Natural killer cell (primary cell): ENCODE measurements at regions not wholly inside any gene's neighbourhood (a gene's known extent, or its start where the extent isn't known, plus 50 kb on each side); places are given as distances from the start of the nearest gene placed in this dataset.

ENCODE experiments used
- ATAC-seq, 3 donors: fragments of 150-1000 bp in 2 of 3; fragments of 200-7000 bp in 1 of 3; cut with Tn5 transposase; 1 replicate in 1 of 3; 2 replicates in 2 of 3; pipeline ENCODE4 v1.10.0; 2021; ENCODE audit warnings: mild to moderate bottlenecking in 2 of 3, moderate library complexity in 2 of 3
- DNase-seq, 2 donors: peaks; one replicate each; pipeline versions ENCODE4 v3.0.0 to v3.0.0-alpha.2; 2013 to 2021; ENCODE audit warnings: mixed read lengths in 1 of 2
- H3K27ac ChIP-seq: one replicate; pipeline ENCODE4 v1.5.1; 2013; ENCODE audit warnings: mild to moderate bottlenecking, low read length
- H3K27me3 ChIP-seq: one replicate; pipeline ENCODE4 v1.6.1; 2013; ENCODE audit warnings: low read length; ENCODE audit not compliant: control insufficient read depth, insufficient read depth
- H3K36me3 ChIP-seq: one replicate; pipeline ENCODE4 v1.6.1; 2013; ENCODE audit warnings: low read length; ENCODE audit not compliant: control insufficient read depth, insufficient read depth
- H3K4me1 ChIP-seq: one replicate; pipeline ENCODE4 v1.6.1; 2013; ENCODE audit warnings: low read length; ENCODE audit not compliant: control insufficient read depth, insufficient read depth
- H3K4me3 ChIP-seq: one replicate; pipeline ENCODE4 v1.5.1; 2013; ENCODE audit warnings: low read length
- H3K9me3 ChIP-seq: one replicate; pipeline ENCODE4 v1.6.1; 2013; ENCODE audit warnings: low read length; ENCODE audit not compliant: control insufficient read depth, insufficient read depth
- H3K27ac Mint-ChIP-seq, 2 donors: one replicate each; pipeline ENCODE4 v1.8.0; 2022; ENCODE audit warnings: mild to moderate bottlenecking in 2 of 2, mixed read lengths in 2 of 2, moderate library complexity in 1 of 2
- H3K27me3 Mint-ChIP-seq, 2 donors: one replicate each; pipeline ENCODE4 v1.8.0; 2022; ENCODE audit warnings: low read depth in 2 of 2, mixed read lengths in 2 of 2
- H3K36me3 Mint-ChIP-seq: one replicate; pipeline ENCODE4 v1.8.0; 2022; ENCODE audit warnings: mixed read lengths
- H3K4me1 Mint-ChIP-seq, 2 donors: one replicate each; pipeline ENCODE4 v1.8.0; 2022; ENCODE audit warnings: mixed read lengths in 2 of 2
- H3K4me3 Mint-ChIP-seq: one replicate; pipeline ENCODE4 v1.8.0; 2022; ENCODE audit warnings: mild to moderate bottlenecking, moderate library complexity, mixed read lengths
- H3K9me3 Mint-ChIP-seq, 2 donors: one replicate each; pipeline ENCODE4 v1.8.0; 2022; ENCODE audit warnings: mixed read lengths in 2 of 2
- WGBS: methylation state at CpG from one replicate; pipeline ENCODE4 v1.1.7; 2013; ENCODE audit warnings: missing lambda C conversion rate; ENCODE audit not compliant: insufficient coverage; 5-methylcytosine and 5-hydroxymethylcytosine counted together
- intact Hi-C: fragments of 100-400 bp; cut with micrococcal nuclease; formaldehyde crosslinking; loops from one replicate; pipeline ENCODE4 v1.14.2; 2022
- TF ChIP-seq, protein P1 (sequence below): fragments of 200-600 bp; IDR thresholded peaks from one replicate; pipeline ENCODE4 v1.8.0; 2022; ENCODE audit warnings: antibody characterized with exemption

DNA sequence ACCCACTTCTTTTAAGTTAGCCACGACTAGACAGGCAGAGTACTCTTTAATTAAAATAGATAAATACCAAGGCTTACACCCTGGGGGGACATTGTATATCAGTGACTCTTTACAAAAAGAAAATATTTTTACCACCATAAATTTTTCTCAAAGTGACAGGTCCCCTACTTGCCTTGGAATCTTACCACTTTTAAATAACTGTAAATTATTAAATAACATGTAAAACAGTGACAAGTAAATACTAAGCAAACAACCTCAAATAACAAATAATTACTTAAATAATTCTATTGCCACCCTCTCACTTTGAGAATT is 116.3 kb downstream of the OGFRL1 start:
- no peaks in the 10 kb centered on the region for H3K27me3 ChIP-seq
- no CpG with 5 or more reads among the region's 1 CpG for WGBS
- ATAC-seq (no peak), DNase-seq (no peak)
- no peaks in the 10 kb centered on the region for H3K36me3 ChIP-seq
- Mint-ChIP-seq H3K4me3 (no peak overlapping the region), H3K9me3 (no peaks in the 10 kb centered on the region), H3K4me1 (no peaks in the 10 kb centered on the region), H3K27ac (no peak overlapping the region), H3K27me3 (peaks cover 0 to 27% of the 10 kb centered on the region in 2 donors), H3K36me3 (no peaks in the 10 kb centered on the region)
- intact Hi-C loops = no loop called here
- no peaks in the 10 kb centered on the region for H3K4me1 ChIP-seq
- no peak overlapping the region for H3K4me3 ChIP-seq
- no peak overlapping the region for H3K27ac ChIP-seq
- no peaks in the 10 kb centered on the region for H3K9me3 ChIP-seq
- TF ChIP-seq, protein P1, sequence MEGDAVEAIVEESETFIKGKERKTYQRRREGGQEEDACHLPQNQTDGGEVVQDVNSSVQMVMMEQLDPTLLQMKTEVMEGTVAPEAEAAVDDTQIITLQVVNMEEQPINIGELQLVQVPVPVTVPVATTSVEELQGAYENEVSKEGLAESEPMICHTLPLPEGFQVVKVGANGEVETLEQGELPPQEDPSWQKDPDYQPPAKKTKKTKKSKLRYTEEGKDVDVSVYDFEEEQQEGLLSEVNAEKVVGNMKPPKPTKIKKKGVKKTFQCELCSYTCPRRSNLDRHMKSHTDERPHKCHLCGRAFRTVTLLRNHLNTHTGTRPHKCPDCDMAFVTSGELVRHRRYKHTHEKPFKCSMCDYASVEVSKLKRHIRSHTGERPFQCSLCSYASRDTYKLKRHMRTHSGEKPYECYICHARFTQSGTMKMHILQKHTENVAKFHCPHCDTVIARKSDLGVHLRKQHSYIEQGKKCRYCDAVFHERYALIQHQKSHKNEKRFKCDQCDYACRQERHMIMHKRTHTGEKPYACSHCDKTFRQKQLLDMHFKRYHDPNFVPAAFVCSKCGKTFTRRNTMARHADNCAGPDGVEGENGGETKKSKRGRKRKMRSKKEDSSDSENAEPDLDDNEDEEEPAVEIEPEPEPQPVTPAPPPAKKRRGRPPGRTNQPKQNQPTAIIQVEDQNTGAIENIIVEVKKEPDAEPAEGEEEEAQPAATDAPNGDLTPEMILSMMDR = no peak

DNA sequence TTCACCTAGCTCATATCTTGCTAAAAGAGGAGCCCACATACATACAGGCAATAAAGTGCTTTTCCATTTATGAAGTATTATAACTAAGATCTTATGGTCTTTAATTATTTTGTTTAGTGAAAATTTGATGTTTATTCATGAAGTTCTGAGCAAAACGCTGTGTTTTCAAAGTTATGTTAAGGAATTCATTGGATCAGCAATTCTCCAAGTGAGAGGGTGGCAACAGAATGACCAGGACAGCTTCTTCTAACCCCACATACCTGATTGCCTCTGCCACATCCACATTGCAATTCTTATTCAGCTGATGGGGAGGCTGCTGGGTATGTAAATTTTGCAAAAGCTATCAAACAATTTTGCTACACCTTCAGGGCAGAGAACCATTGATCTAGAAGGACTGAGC is 116.8 kb downstream of the OGFRL1 start:
- Histone ChIP-seq H3K4me1 (no peaks in the 10 kb centered on the region), H3K36me3 (no peaks in the 10 kb centered on the region), H3K4me3 (no peak overlapping the region), H3K27me3 (no peaks in the 10 kb centered on the region), H3K9me3 (no peaks in the 10 kb centered on the region), H3K27ac (no peak overlapping the region)
- Mint-ChIP-seq H3K4me1 (no peaks in the 10 kb centered on the region), H3K27me3 (peaks cover 0 to 27% of the 10 kb centered on the region in 2 donors), H3K4me3 (no peak overlapping the region), H3K27ac (no peak overlapping the region), H3K9me3 (no peaks in the 10 kb centered on the region), H3K36me3 (no peaks in the 10 kb centered on the region)
- WGBS = 83% methylated on average over 1 of the region's 1 CpG
- TF ChIP-seq, protein P1 = no peak
- intact Hi-C loops = no loop called here
- DNase-seq = no peak
- no peak for ATAC-seq

DNA sequence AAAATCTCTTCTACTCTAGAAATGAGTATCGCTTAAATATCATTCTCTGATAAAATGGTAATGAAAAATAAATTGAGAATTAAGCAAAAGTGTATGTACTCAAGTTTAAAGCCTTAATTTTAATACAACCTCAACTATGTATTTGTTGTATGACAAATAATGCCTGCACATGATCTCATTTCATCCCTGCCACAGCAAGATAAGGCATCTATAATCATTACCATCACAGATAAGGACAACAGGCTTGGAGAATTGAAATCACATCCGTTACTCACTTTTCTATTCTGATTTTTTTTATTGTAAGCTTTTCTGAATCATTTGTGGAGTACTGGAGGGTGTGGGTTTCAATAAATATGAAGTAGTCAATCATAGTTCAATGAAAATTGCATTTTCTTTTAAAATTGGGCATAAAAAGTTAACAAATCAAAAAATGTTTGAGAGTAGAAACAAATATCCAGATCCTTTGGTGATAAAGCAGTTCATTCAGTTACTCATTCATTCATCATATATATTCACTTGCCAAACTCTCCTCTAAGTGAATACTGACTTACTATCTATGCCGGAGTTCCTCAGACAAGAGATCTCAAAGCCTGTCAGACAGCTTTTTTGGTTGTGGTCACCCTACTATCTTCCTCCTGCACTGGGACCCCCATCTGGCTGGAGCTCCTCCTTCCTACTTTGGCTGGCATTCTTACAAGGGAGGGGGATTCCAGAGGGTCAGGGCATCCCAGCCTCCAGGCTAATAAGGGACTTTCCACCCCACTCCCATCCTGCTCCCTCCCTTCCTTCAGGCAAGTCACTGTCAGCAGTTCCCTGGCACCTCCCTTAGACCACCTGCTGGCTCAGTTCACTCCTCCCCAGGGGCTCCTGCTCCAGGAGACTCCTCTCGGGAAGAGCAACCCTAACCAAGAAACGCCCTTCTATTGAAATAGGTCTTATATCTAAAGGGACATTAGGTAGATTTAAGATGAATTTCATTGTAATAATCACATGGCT is 118.6 kb downstream of the OGFRL1 start:
- no peaks in the 10 kb centered on the region for H3K36me3 ChIP-seq
- no peak for ATAC-seq
- H3K4me1 ChIP-seq = no peaks in the 10 kb centered on the region
- H3K27me3 ChIP-seq = no peaks in the 10 kb centered on the region
- Mint-ChIP-seq H3K4me3 (no peak overlapping the region), H3K27ac (no peak overlapping the region), H3K9me3 (no peaks in the 10 kb centered on the region), H3K4me1 (no peaks in the 10 kb centered on the region), H3K27me3 (peaks cover under 1 to 27% of the 10 kb centered on the region in 2 donors), H3K36me3 (no peaks in the 10 kb centered on the region)
- no peak overlapping the region for H3K4me3 ChIP-seq
- no peak for DNase-seq
- WGBS = 92% methylated on average over 1 of the region's 5 CpGs
- TF ChIP-seq, protein P1 = no peak
- intact Hi-C loops = no loop called here
- H3K9me3 ChIP-seq = no peaks in the 10 kb centered on the region
- H3K27ac ChIP-seq = no peak overlapping the region
